GM18499 (cell line): ENCODE measurements at regions not wholly inside any gene's neighbourhood (a gene's known extent, or its start where the extent isn't known, plus 50 kb on each side); places are given as distances from the start of the nearest gene placed in this dataset.
"Not testable (repeated sequence)": the region's sequence is repeated elsewhere in the genome, so short reads cannot be mapped to it uniquely, and the experiment has no call there.

Source experiments
- ATAC-seq: cut with Tn5 transposase; IDR thresholded peaks from one replicate; pipeline ENCODE4 v1.9.1; 2021; ENCODE audit warnings: moderate number of reproducible peaks; ENCODE audit not compliant: insufficient read depth, unreplicated experiment

- no peak for ATAC-seq
These were observed 533.3 kb downstream of the TMA16 start for GRCh38 chr4:164027805-164028204.

- ATAC-seq, result no peak
These were observed 545.0 kb downstream of the TMA16 start for GRCh38 chr4:164039482-164039881.

- no peak for ATAC-seq
These were observed 562.1 kb downstream of the TMA16 start for GRCh38 chr4:164056426-164057142.

- ATAC-seq, result no peak
These were observed 564.4 kb downstream of the TMA16 start for GRCh38 chr4:164058776-164059445.

GRCh38 chr4:164060456-164060855 lies 566.0 kb downstream of the TMA16 start:
- no peak for ATAC-seq

- ATAC-seq, result no peak
These were observed 573.9 kb downstream of the TMA16 start for GRCh38 chr4:164068392-164068791.

GRCh38 chr4:164070625-164071024 lies 576.1 kb downstream of the TMA16 start:
- ATAC-seq, result no peak

GRCh38 chr4:164081371-164081770 lies 586.9 kb downstream of the TMA16 start:
- no peak for ATAC-seq

- ATAC-seq, result no peak
These were observed 587.3 kb downstream of the TMA16 start for GRCh38 chr4:164081801-164082200.

GRCh38 chr4:164087733-164088132 lies 593.2 kb downstream of the TMA16 start:
- ATAC-seq, result no peak

GRCh38 chr4:164095313-164096110 lies 601.0 kb downstream of the TMA16 start:
- ATAC-seq, result no peak

GRCh38 chr4:164096766-164097518 lies 602.5 kb downstream of the TMA16 start:
- no peak for ATAC-seq

GRCh38 chr4:164100741-164101365 lies 606.4 kb downstream of the TMA16 start:
- ATAC-seq, result not testable (repeated sequence)

- no peak for ATAC-seq
These were observed 614.5 kb downstream of the TMA16 start for GRCh38 chr4:164108971-164109370.

GRCh38 chr4:164109503-164109902 lies 615.0 kb downstream of the TMA16 start:
- no peak for ATAC-seq

GRCh38 chr4:164115236-164115635 lies 620.7 kb downstream of the TMA16 start:
- ATAC-seq, result no peak

GRCh38 chr4:164116286-164116685 lies 621.8 kb downstream of the TMA16 start:
- no peak for ATAC-seq

- ATAC-seq, result no peak
These were observed 619.5 kb upstream of the SMIM31 start for GRCh38 chr4:164134388-164134787.

- no peak for ATAC-seq
These were observed 617.7 kb upstream of the SMIM31 start for GRCh38 chr4:164136180-164136616.

- ATAC-seq, result no peak
These were observed 615.4 kb upstream of the SMIM31 start for GRCh38 chr4:164138521-164138920.
